OCI-LY1 (cell line): ENCODE measurements at regions not wholly inside any gene's neighbourhood (a gene's known extent, or its start where the extent isn't known, plus 50 kb on each side); places are given as distances from the start of the nearest gene placed in this dataset.

Experiments
- H2AFZ ChIP-seq: fragments of 200-600 bp; sonication (generic), shearing (Covaris generic); 2 replicates; pipeline ENCODE4 v1.6.0; 2014; ENCODE audit warnings: antibody characterized with exemption, mild to moderate bottlenecking, low read length
- H3F3A ChIP-seq: fragments of 200-600 bp; sonication (generic), shearing (Covaris generic); 2 replicates; pipeline ENCODE4 v1.6.0; 2014; ENCODE audit warnings: mild to moderate bottlenecking, antibody characterized with exemption, low read length, moderate library complexity; ENCODE audit not compliant: insufficient read depth
- H3K27ac ChIP-seq: fragments of 200-600 bp; sonication (generic); 2 replicates; pipeline ENCODE4 v1.5.1; 2014; ENCODE audit warnings: low read length, mixed run types, mild to moderate bottlenecking, low read depth; ENCODE audit not compliant: poor library complexity, severe bottlenecking
- H3K27me3 ChIP-seq: fragments of 200-600 bp; sonication (generic); 2 replicates; pipeline ENCODE4 v1.6.0; 2014; ENCODE audit warnings: antibody characterized with exemption, mild to moderate bottlenecking, low read length, moderate library complexity; ENCODE audit not compliant: insufficient read depth
- H3K36me3 ChIP-seq: fragments of 200-600 bp; sonication (generic); 2 replicates; pipeline ENCODE4 v1.6.1; 2014; ENCODE audit warnings: mild to moderate bottlenecking, antibody characterized with exemption, low read length, moderate library complexity, mixed read lengths; ENCODE audit not compliant: insufficient read depth
- H3K4me1 ChIP-seq: fragments of 200-600 bp; sonication (generic); 2 replicates; pipeline ENCODE4 v1.5.1; 2014; ENCODE audit warnings: mild to moderate bottlenecking, low read length, moderate library complexity; ENCODE audit not compliant: insufficient read depth, severe bottlenecking
- H3K4me2 ChIP-seq: fragments of 200-600 bp; sonication (generic), shearing (Covaris generic); 2 replicates; pipeline ENCODE4 v1.6.1; 2014; ENCODE audit warnings: low read length
- H3K4me3 ChIP-seq: fragments of 200-600 bp; sonication (generic); 2 replicates; pipeline ENCODE4 v1.5.1; 2014; ENCODE audit warnings: low read length, low read depth, mild to moderate bottlenecking, mixed read lengths; ENCODE audit not compliant: poor library complexity, severe bottlenecking
- H3K79me2 ChIP-seq: fragments of 200-600 bp; shearing (Covaris generic); 2 replicates; pipeline ENCODE4 v1.6.1; 2016; ENCODE audit warnings: mixed run types, low read length, mixed read lengths; ENCODE audit not compliant: insufficient read depth
- H3K9ac ChIP-seq: fragments of 200-600 bp; sonication (generic), shearing (Covaris generic); 2 replicates; pipeline ENCODE4 v1.6.1; 2014; ENCODE audit warnings: mild to moderate bottlenecking, low read length, mixed read lengths
- H3K9me2 ChIP-seq: fragments of 200-600 bp; sonication (generic), shearing (Covaris generic); 2 replicates; pipeline ENCODE4 v1.6.1; 2014; ENCODE audit warnings: low read depth, mild to moderate bottlenecking, low read length, mixed read lengths
- H3K9me3 ChIP-seq: fragments of 200-600 bp; shearing (Covaris generic); 2 replicates; pipeline ENCODE4 v1.6.1; 2014; ENCODE audit warnings: low read length, mixed read lengths
- H4K20me1 ChIP-seq: fragments of 200-600 bp; sonication (generic), shearing (Covaris generic); 2 replicates; pipeline ENCODE4 v1.6.0; 2016; ENCODE audit warnings: mild to moderate bottlenecking, low read length; ENCODE audit not compliant: insufficient read depth
- EZH2 ChIP-seq: fragments of 200-600 bp; sonication (generic), shearing (Covaris generic); IDR thresholded peaks from 2 replicates; pipeline ENCODE4 v1.8.0; 2017; ENCODE audit warnings: borderline replicate concordance, mixed run types, mild to moderate bottlenecking, antibody characterized with exemption, low read length, moderate library complexity, mixed read lengths
- TF ChIP-seq, protein P1 (sequence below): fragments of 200-600 bp; sonication (generic), shearing (Covaris generic); IDR thresholded peaks from 2 replicates; pipeline ENCODE4 v1.5.1; 2017; ENCODE audit warnings: mild to moderate bottlenecking, antibody characterized with exemption, low read length, moderate library complexity, mixed read lengths

DNA sequence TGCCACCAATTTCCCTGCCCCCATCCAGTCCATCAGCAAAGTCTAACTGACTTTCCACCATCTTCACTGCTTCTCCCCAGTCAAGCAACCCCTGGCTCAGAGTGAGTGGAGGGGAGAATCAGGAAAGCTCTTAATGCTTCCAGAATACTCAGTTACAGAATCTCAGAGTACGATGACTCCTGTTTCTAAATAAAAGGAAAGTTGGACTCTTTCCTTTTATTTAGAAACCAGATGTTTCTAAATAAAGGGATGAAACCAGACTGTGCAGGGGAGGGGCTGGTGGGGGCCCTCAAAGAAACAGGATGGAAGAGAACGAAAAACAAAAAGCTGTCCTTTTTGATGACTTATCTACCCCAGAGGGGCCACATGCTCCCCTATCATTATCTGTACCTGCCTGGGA, 85.2 kb upstream of the PPM1J start:
- Histone ChIP-seq H3K79me2 (no peaks in the 10 kb centered on the region), H3K4me1 (no peaks in the 10 kb centered on the region), H3K9me3 (no peaks in the 10 kb centered on the region), H3K27me3 (no peaks in the 10 kb centered on the region; the same call in 1 of the 2 replicates), H4K20me1 (no peaks in the 10 kb centered on the region), H3K9me2 (no peaks in the 10 kb centered on the region), H3K27ac (no peak overlapping the region), H3K4me3 (no peak overlapping the region), H3K9ac (no peak overlapping the region), H3F3A (no peaks in the 10 kb centered on the region), H3K36me3 (no peaks in the 10 kb centered on the region), H2AFZ (no peak overlapping the region), H3K4me2 (no peak overlapping the region)
- no peak for TF ChIP-seq EZH2
- TF ChIP-seq, protein P1, sequence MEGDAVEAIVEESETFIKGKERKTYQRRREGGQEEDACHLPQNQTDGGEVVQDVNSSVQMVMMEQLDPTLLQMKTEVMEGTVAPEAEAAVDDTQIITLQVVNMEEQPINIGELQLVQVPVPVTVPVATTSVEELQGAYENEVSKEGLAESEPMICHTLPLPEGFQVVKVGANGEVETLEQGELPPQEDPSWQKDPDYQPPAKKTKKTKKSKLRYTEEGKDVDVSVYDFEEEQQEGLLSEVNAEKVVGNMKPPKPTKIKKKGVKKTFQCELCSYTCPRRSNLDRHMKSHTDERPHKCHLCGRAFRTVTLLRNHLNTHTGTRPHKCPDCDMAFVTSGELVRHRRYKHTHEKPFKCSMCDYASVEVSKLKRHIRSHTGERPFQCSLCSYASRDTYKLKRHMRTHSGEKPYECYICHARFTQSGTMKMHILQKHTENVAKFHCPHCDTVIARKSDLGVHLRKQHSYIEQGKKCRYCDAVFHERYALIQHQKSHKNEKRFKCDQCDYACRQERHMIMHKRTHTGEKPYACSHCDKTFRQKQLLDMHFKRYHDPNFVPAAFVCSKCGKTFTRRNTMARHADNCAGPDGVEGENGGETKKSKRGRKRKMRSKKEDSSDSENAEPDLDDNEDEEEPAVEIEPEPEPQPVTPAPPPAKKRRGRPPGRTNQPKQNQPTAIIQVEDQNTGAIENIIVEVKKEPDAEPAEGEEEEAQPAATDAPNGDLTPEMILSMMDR = no peak

DNA sequence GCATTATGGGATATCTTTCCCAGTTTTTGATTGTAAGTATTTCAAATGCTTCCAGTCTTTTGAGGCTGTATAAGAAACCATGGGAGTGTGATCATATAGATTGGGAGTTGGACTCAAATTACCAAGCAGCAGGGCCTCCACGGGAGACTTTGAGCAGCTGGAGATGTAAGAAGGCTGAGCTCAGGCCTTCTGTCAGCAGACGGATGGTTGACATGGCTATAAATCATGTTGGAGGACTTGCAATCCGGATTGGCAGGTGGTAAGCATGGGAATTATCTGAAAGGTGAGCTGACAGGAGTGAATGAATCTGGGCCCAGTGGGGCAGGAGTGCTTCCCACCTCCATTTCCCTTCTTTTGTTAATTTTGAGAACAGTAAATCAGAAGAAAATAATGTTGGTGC, 83.2 kb upstream of the PPM1J start:
- Histone ChIP-seq H3K27me3 (no peaks in the 10 kb centered on the region; the same call in 1 of the 2 replicates), H3K36me3 (no peaks in the 10 kb centered on the region), H3K9me3 (no peaks in the 10 kb centered on the region), H3K4me2 (no peak overlapping the region), H3K9ac (no peak overlapping the region), H3K79me2 (no peaks in the 10 kb centered on the region), H4K20me1 (no peaks in the 10 kb centered on the region), H3K4me3 (no peak overlapping the region), H3K4me1 (no peaks in the 10 kb centered on the region), H3K9me2 (no peaks in the 10 kb centered on the region), H3K27ac (no peak overlapping the region), H3F3A (no peaks in the 10 kb centered on the region), H2AFZ (no peak overlapping the region)
- no peak for TF ChIP-seq EZH2
- TF ChIP-seq, protein P1 = no peak

DNA sequence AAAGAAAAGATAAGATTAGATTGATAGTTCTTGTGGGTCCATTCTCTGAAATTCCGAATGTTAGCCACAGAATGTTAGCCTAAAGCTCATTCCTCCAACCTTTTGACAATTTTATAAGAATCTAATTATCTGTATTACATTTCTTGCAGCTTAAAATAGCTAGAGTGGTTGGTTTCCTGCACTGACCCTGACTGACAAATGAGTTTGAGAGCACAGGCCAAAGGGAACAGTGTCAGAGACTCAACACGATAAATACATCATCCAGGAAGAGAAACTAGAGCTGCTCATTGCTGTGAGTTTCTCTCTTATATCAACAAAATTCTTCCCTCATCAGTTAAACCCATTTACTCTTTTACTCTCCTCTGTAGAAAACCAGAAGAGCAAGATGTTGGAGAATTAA, 82.1 kb upstream of the PPM1J start:
- Histone ChIP-seq H4K20me1 (no peaks in the 10 kb centered on the region), H3F3A (no peaks in the 10 kb centered on the region), H3K36me3 (no peaks in the 10 kb centered on the region), H3K9ac (no peak overlapping the region), H2AFZ (no peak overlapping the region), H3K9me3 (no peaks in the 10 kb centered on the region), H3K4me1 (no peaks in the 10 kb centered on the region), H3K27me3 (no peaks in the 10 kb centered on the region; the same call in 1 of the 2 replicates), H3K4me2 (no peak overlapping the region), H3K4me3 (no peak overlapping the region), H3K27ac (no peak overlapping the region), H3K79me2 (no peaks in the 10 kb centered on the region), H3K9me2 (no peaks in the 10 kb centered on the region)
- no peak for TF ChIP-seq EZH2
- TF ChIP-seq, protein P1 = no peak
